Muscle layer of duodenum (tissue), 2 donors: ENCODE measurements at regions not wholly inside any gene's neighbourhood (a gene's known extent, or its start where the extent isn't known, plus 50 kb on each side); places are given as distances from the start of the nearest gene placed in this dataset.

ENCODE experiments used
- H3K27ac ChIP-seq: one replicate; pipeline ENCODE4 v1.7.0; 2013; ENCODE audit warnings: mild to moderate bottlenecking, low read length
- H3K27me3 ChIP-seq: one replicate; pipeline ENCODE4 v1.7.0; 2013; ENCODE audit warnings: low read depth, mild to moderate bottlenecking, control low read depth, low read length
- H3K36me3 ChIP-seq, 2 donors: one replicate each; pipeline ENCODE4 v1.7.0; 2013; ENCODE audit warnings: low read length in 2 of 2, control low read depth in 1 of 2, mild to moderate bottlenecking in 1 of 2; ENCODE audit not compliant: insufficient read depth in 2 of 2, control insufficient read depth in 1 of 2
- H3K4me1 ChIP-seq, 2 donors: one replicate each; pipeline ENCODE4 v1.7.0; 2013; ENCODE audit warnings: low read length in 2 of 2, mild to moderate bottlenecking in 2 of 2, control low read depth in 1 of 2, moderate library complexity in 1 of 2; ENCODE audit not compliant: insufficient read depth in 2 of 2, control insufficient read depth in 1 of 2
- H3K4me3 ChIP-seq, 2 donors: one replicate each; pipeline ENCODE4 v1.7.0; 2013; ENCODE audit warnings: low read length in 2 of 2, low read depth in 1 of 2, mild to moderate bottlenecking in 1 of 2
- H3K9me3 ChIP-seq, 2 donors: one replicate each; pipeline ENCODE4 v1.7.0; 2013; ENCODE audit warnings: low read length in 2 of 2, control low read depth in 1 of 2, mild to moderate bottlenecking in 1 of 2; ENCODE audit not compliant: control insufficient read depth in 1 of 2
- donor health status: healthy.

GRCh38 chr3:66723231-66723630 lies 222.4 kb upstream of the LRIG1 start:
- Histone ChIP-seq H3K27me3 (no peaks in the 10 kb centered on the region), H3K9me3 (no peaks in the 10 kb centered on the region), H3K27ac (no peak overlapping the region), H3K4me1 (peaks cover 0 to 14% of the 10 kb centered on the region in 2 donors), H3K36me3 (no peaks in the 10 kb centered on the region), H3K4me3 (no peak overlapping the region)

DNA sequence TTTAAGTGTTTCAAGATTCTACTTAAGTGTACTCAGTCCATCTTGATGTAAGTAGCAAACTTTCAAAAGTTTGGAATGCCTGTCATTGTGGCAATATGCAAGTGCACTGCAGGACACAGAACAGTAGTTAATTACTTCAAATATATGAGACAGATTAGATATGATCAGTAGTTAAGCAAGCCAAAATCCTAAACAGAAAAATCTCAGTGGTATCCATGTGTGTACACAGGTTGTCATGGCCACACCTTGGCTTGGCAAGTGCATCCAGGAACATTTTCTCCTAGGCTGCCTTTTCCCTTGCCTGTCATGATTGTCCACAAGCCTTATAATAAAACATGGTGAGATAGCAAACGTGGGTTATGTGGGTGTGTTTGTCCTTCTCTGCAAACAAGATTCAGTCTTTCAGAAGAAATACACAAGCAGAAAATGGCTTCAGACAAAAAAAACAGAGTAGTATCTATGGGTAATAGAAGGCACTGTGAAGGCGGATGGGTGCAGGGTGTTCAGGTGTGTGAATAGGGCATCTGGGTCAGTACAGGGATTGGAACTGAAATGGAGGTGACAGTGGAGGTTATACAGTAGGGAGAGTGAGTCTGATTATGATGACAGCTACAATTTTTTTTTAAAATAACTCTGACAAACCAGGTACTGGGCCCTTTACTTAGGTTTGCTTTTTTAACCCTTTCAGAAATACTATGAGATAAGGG lies 229.0 kb upstream of the LRIG1 start:
- no peaks in the 10 kb centered on the region for H3K9me3 ChIP-seq
- no peak overlapping the region for H3K4me3 ChIP-seq
- no peaks in the 10 kb centered on the region for H3K4me1 ChIP-seq
- H3K27me3 ChIP-seq, result no peaks in the 10 kb centered on the region
- H3K27ac ChIP-seq, result no peak overlapping the region
- H3K36me3 ChIP-seq, result no peaks in the 10 kb centered on the region

DNA sequence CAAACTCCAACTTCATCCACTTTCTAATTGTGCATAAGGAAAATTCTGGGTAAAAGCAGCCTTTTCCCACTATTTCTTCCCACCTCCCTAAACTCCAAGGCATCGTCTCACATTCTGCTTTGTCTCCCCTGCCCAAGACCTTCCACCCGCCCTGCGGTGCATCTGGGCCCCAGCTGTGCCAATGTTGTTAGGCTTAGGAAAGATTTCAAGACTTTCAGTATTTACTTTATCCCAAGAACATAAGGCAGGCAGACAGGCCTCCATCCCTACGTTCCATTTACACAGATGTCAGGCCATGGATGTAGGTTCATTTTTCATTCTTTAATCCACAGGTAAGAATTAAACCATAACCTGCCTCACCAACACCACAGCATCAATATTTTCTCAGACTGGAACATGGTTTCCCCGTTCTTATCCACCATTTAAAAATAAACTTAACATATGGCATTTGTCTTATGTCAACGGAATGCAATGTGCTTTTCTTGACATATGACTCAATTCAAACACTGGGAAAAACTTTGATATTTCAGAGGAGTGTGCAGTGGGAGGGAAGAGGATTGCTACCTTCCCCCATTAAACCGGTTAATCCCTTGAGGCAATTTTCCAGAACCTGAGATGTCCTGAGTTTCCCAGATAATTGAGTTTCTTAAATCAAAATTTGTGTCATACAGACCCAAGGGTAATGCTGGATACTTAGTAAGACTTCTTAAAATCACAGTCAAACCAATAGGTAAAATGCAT lies 238.0 kb upstream of the LRIG1 start:
- Histone ChIP-seq H3K27me3 (no peaks in the 10 kb centered on the region), H3K36me3 (no peaks in the 10 kb centered on the region), H3K4me1 (peaks cover 0 to 8% of the 10 kb centered on the region in 2 donors), H3K27ac (no peak overlapping the region), H3K4me3 (no peak overlapping the region), H3K9me3 (no peaks in the 10 kb centered on the region)

DNA sequence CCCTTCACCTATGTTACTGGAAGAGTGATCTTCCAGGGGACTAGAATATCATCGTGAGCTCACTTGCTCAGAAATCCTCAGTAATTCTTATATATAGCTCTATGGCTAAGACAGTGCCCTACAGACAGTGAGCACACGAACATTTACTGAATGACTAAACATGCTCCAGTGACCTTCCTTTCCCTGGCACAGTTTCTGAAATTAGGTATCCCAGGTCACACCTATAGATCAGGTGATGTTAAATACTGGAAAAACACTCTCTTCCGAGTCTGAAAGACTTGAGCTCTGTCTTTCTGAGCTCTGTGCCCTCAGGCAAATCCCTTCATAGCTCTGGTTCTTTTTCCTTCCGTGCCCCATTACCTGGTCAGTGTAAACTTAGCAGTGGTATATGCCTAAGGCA lies 239.4 kb upstream of the LRIG1 start:
- H3K4me3 ChIP-seq, result no peak overlapping the region
- H3K9me3 ChIP-seq, result no peaks in the 10 kb centered on the region
- peaks cover 0 to 8% of the 10 kb centered on the region in 2 donors for H3K4me1 ChIP-seq
- H3K27ac ChIP-seq, result no peak overlapping the region
- no peaks in the 10 kb centered on the region for H3K27me3 ChIP-seq
- H3K36me3 ChIP-seq, result no peaks in the 10 kb centered on the region

GRCh38 chr3:66744521-66744920 lies 243.7 kb upstream of the LRIG1 start:
- Histone ChIP-seq H3K9me3 (no peaks in the 10 kb centered on the region), H3K27ac (no peak overlapping the region), H3K4me1 (no peaks in the 10 kb centered on the region), H3K27me3 (no peaks in the 10 kb centered on the region), H3K4me3 (no peak overlapping the region), H3K36me3 (no peaks in the 10 kb centered on the region)

DNA sequence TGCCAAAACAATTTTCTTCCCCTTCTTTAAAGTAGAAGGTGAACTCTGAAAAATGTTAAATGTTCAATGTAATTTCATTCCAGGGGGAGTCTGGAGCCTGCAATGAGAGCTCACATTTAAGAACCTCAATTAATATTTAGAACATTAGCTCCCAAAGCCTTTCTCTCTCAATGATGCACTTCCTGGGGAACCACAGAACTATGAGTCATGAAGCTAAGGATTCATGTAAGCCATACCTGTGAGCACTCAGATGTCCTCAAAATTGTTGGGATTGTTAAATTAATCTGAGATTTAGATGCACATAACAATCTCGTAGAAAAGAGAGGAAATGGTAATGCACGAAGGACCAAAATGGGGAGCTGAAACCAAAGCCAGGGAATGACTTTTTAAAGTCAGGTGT lies 244.2 kb upstream of the LRIG1 start:
- Histone ChIP-seq H3K27ac (no peak overlapping the region), H3K27me3 (no peaks in the 10 kb centered on the region), H3K9me3 (no peaks in the 10 kb centered on the region)

GRCh38 chr3:66747261-66747660 lies 246.4 kb upstream of the LRIG1 start:
- H3K4me3 ChIP-seq, result no peak overlapping the region
- no peaks in the 10 kb centered on the region for H3K36me3 ChIP-seq
- H3K27me3 ChIP-seq, result no peaks in the 10 kb centered on the region
- H3K27ac ChIP-seq, result no peak overlapping the region
- no peaks in the 10 kb centered on the region for H3K9me3 ChIP-seq
- peaks cover 0 to 11% of the 10 kb centered on the region in 2 donors for H3K4me1 ChIP-seq

More for the DNA sequence above, 244.2 kb upstream of the LRIG1 start:
- no peaks in the 10 kb centered on the region for H3K36me3 ChIP-seq
- H3K4me1 ChIP-seq, result no peaks in the 10 kb centered on the region
- H3K4me3 ChIP-seq, result no peak overlapping the region

DNA sequence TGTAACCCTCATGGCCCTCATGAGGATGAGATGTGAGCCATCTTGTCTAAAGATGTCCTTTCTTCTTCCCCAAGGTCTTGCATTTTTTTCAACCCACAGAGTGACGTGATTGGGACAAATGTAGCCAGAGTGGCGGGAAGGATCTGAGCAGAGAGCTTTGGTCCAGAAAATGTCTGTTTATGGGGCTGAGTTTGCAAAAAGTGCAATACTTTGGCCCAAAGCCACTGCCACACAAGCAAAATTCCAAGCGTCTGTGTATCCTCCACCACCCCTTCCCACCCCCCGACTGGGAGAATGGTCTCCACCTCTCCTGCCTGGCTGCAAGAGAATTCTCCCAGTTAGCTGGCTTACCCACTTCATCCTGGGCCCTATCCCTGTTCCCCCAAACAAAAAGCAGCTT lies 246.9 kb upstream of the LRIG1 start:
- Histone ChIP-seq H3K36me3 (no peaks in the 10 kb centered on the region), H3K4me3 (no peak overlapping the region), H3K9me3 (no peaks in the 10 kb centered on the region), H3K27ac (no peak overlapping the region), H3K4me1 (peaks cover 0 to 11% of the 10 kb centered on the region in 2 donors), H3K27me3 (no peaks in the 10 kb centered on the region)

GRCh38 chr3:66748175-66748876 lies 247.5 kb upstream of the LRIG1 start:
- Histone ChIP-seq H3K36me3 (no peaks in the 10 kb centered on the region), H3K4me1 (peaks cover 0 to 12% of the 10 kb centered on the region in 2 donors), H3K4me3 (no peak overlapping the region), H3K27ac (no peak overlapping the region), H3K27me3 (no peaks in the 10 kb centered on the region), H3K9me3 (no peaks in the 10 kb centered on the region)

DNA sequence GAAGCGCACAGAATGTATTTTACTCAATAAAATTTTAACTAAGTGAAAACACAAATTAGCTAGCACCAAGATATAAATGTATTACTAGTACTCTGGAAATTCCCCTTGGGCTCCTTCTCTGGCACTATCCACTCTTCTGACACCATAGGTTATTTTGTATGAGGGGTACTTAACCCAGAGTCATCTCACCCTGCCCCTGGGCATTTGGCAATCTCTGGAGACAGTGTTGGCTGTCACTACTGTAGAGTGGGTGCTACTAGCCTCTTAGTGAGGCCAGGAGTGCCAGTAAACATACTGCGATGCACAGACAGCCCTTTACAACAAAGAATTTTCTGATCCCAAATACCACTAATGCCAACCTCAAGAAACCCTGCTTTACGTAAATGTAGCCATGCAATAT lies 246.3 kb upstream of the KBTBD8 start:
- Histone ChIP-seq H3K4me1 (peaks cover 0 to 19% of the 10 kb centered on the region in 2 donors), H3K27ac (no peak overlapping the region), H3K36me3 (no peaks in the 10 kb centered on the region), H3K9me3 (no peaks in the 10 kb centered on the region), H3K4me3 (no peak overlapping the region), H3K27me3 (no peaks in the 10 kb centered on the region)

- no peak overlapping the region for H3K27ac ChIP-seq
- no peak overlapping the region for H3K4me3 ChIP-seq
- no peaks in the 10 kb centered on the region for H3K9me3 ChIP-seq
Measured at GRCh38 chr3:66753670-66754069, 244.4 kb upstream of the KBTBD8 start.

More at GRCh38 chr3:66753670-66754069, 244.4 kb upstream of the KBTBD8 start:
- H3K4me1 ChIP-seq, result peaks cover 0 to 19% of the 10 kb centered on the region in 2 donors
- H3K27me3 ChIP-seq, result no peaks in the 10 kb centered on the region
- H3K36me3 ChIP-seq, result no peaks in the 10 kb centered on the region
